K562 (cell line): ENCODE measurements at regions not wholly inside any gene's neighbourhood (a gene's known extent, or its start where the extent isn't known, plus 50 kb on each side); places are given as distances from the start of the nearest gene placed in this dataset.

Source experiments
- ATAC-seq: fragments of 200-7000 bp; cut with Tn5 transposase; 3 replicates; pipeline ENCODE4 v1.9.1; 2020; ENCODE audit warnings: moderate library complexity
- BruUV-seq: library from RNA; stranded (reverse); fragments of 400-500 nt; replicated peaks from 2 replicates; lab custom pipeline; 2021; lab: Mats Ljungman, UMichigan
- CTCF ChIA-PET: fragments of 300-600 bp; formaldehyde crosslinking; extraction: SDS; loops from one replicate; lab custom pipeline; 2021; ENCODE audit warnings: low intra/inter-chr PET ratio; lab: Yijun Ruan, JAX
- POLR2A ChIA-PET: fragments of 300-600, 350-650 bp; sonication (Branson Sonifier 250); formaldehyde crosslinking; extraction: SDS; loops from one replicate; lab custom pipeline; 2021; ENCODE audit warnings: antibody characterized with exemption, inconsistent platforms; lab: Yijun Ruan, JAX
- DNase-seq, 4 experiments: peaks; one replicate each; pipeline versions ENCODE4 v3.0.0 to v3.0.0-alpha.2; 2011 to 2018; ENCODE audit warnings: low spot score in 3 of 4, mixed read lengths in 3 of 4; ENCODE audit errors: extremely low read depth in 1 of 4
- FAIRE-seq: peaks from 2 replicates; lab custom pipeline; 2011; peaks lifted over from hg19 to GRCh38; lab: Jason Lieb, UNC
- H2AFZ ChIP-seq: 2 replicates; pipeline ENCODE4 v1.6.0; 2011; ENCODE audit warnings: low read depth, low read length, control low read depth, inconsistent platforms
- H3K27ac ChIP-seq: fragments of 200-600 bp; 3 replicates; pipeline ENCODE4 v1.8.0; 2011; ENCODE audit warnings: low read depth, mild to moderate bottlenecking, control low read depth, inconsistent platforms, low read length, moderate library complexity, mixed read lengths; ENCODE audit errors: extremely low read depth
- H3K27me3 ChIP-seq, 2 experiments: fragments of 300-600 bp in 1 of 2; 2 replicates in 1 of 2; 3 replicates in 1 of 2; pipeline versions ENCODE4 v1.6.0 to v1.8.0; 2011; ENCODE audit warnings: inconsistent platforms in 2 of 2, low read length in 2 of 2, mild to moderate bottlenecking in 1 of 2, mixed read lengths in 1 of 2, moderate library complexity in 1 of 2; ENCODE audit not compliant: control insufficient read depth in 2 of 2, insufficient read depth in 2 of 2
- H3K36me3 ChIP-seq: fragments of 300-600 bp; 3 replicates; pipeline ENCODE4 v1.8.0; 2011; ENCODE audit warnings: mild to moderate bottlenecking, low read length, inconsistent platforms; ENCODE audit not compliant: control insufficient read depth, insufficient read depth
- H3K4me1 ChIP-seq, 2 experiments: fragments of 200-600 bp in 1 of 2; replicated peaks in 1 of 2; 2 replicates in 1 of 2; 3 replicates in 1 of 2; pipeline versions ENCODE4 v1.5.1 to v1.8.0; 2011; ENCODE audit warnings: inconsistent platforms in 2 of 2, low read length in 2 of 2, mild to moderate bottlenecking in 1 of 2, mixed read lengths in 1 of 2, moderate library complexity in 1 of 2; ENCODE audit not compliant: control insufficient read depth in 2 of 2, insufficient read depth in 2 of 2
- H3K4me2 ChIP-seq: 2 replicates; pipeline ENCODE4 v1.6.1; 2011; ENCODE audit warnings: low read length, control low read depth, inconsistent platforms, mixed read lengths; ENCODE audit not compliant: insufficient read depth
- H3K4me3 ChIP-seq: fragments of 200-600 bp; sonication (generic), shearing (Covaris generic); 2 replicates; pipeline ENCODE4 v1.5.1; 2016; ENCODE audit warnings: control low read depth, inconsistent platforms
- H3K79me2 ChIP-seq: fragments of 200-600 bp; 3 replicates; pipeline ENCODE4 v1.8.0; 2011; ENCODE audit warnings: low read length, inconsistent platforms; ENCODE audit not compliant: control insufficient read depth, insufficient read depth
- H3K9ac ChIP-seq, 2 experiments: 2 replicates each; pipeline versions ENCODE4 v1.6.0 to v1.6.1; 2011; ENCODE audit warnings: low read depth in 2 of 2, low read length in 2 of 2, control low read depth in 1 of 2, inconsistent platforms in 1 of 2, mild to moderate bottlenecking in 1 of 2, mixed read lengths in 1 of 2; ENCODE audit not compliant: insufficient read depth in 1 of 2
- H3K9me1 ChIP-seq: one replicate; pipeline ENCODE4 v1.6.0; 2011; ENCODE audit warnings: inconsistent platforms, mild to moderate bottlenecking, low read length, moderate library complexity; ENCODE audit not compliant: control insufficient read depth, insufficient read depth
- H3K9me3 ChIP-seq: replicated peaks from 2 replicates; pipeline ENCODE4 v1.5.1; 2011; ENCODE audit warnings: low read depth, low read length, inconsistent platforms; ENCODE audit not compliant: control insufficient read depth, insufficient read depth
- H4K20me1 ChIP-seq: replicated peaks from 2 replicates; pipeline ENCODE4 v1.6.1; 2011; ENCODE audit warnings: low read length, inconsistent platforms, mixed read lengths; ENCODE audit not compliant: control insufficient read depth, insufficient read depth
- ATF2 ChIP-seq: sonication (generic); formaldehyde crosslinking; IDR thresholded peaks from 2 replicates; pipeline ENCODE4 v1.8.1; 2022; ENCODE audit warnings: missing genetic modification reagents
- DDX20 ChIP-seq: fragments of 450-650 bp; IDR thresholded peaks from 2 replicates; pipeline ENCODE4 v1.6.1; 2016; ENCODE audit warnings: missing genetic modification characterization, low read depth, mild to moderate bottlenecking, missing compliant biosample characterization, moderate library complexity
- DEAF1 ChIP-seq: fragments of 450-650 bp; formaldehyde crosslinking; IDR thresholded peaks from 2 replicates; pipeline ENCODE4 v1.4.0; 2020; ENCODE audit warnings: mild to moderate bottlenecking, moderate library complexity
- FOXO4 ChIP-seq: fragments of 450-650 bp; formaldehyde crosslinking; IDR thresholded peaks from 2 replicates; pipeline ENCODE4 v1.4.0; 2020; ENCODE audit warnings: mild to moderate bottlenecking, moderate library complexity
- GATAD2B ChIP-seq: fragments of 450-650 bp; IDR thresholded peaks from 2 replicates; pipeline ENCODE4 v1.6.1; 2017; ENCODE audit warnings: mild to moderate bottlenecking, borderline replicate concordance
- MCM2 ChIP-seq: fragments of 450-650 bp; IDR thresholded peaks from 2 replicates; pipeline ENCODE4 v1.6.1; 2017; ENCODE audit warnings: low read depth, mild to moderate bottlenecking
- MECOM ChIP-seq: fragments of 250-450 bp; sonication (Bioruptor Pico); IDR thresholded peaks from 2 replicates; pipeline ENCODE4 v1.8.0; 2022; ENCODE audit warnings: inconsistent platforms
- MTA3 ChIP-seq: fragments of 450-650 bp; formaldehyde crosslinking; IDR thresholded peaks from 2 replicates; pipeline ENCODE4 v1.6.1; 2017; ENCODE audit warnings: mild to moderate bottlenecking, borderline replicate concordance
- OTX1 ChIP-seq: fragments of 450-650 bp; formaldehyde crosslinking; IDR thresholded peaks from 2 replicates; pipeline ENCODE4 v1.4.0; 2022; ENCODE audit warnings: mild to moderate bottlenecking
- SRSF1 ChIP-seq: fragments of 200-400 bp; formaldehyde crosslinking; IDR thresholded peaks from 2 replicates; pipeline ENCODE4 v1.6.1; 2017; ENCODE audit warnings: mild to moderate bottlenecking, low read depth, low read length, moderate library complexity
- ZNF41 ChIP-seq: fragments of 250-450 bp; sonication (Bioruptor Pico); conservative IDR thresholded peaks from 2 replicates; pipeline ENCODE4 v1.4.0; 2020; ENCODE audit warnings: mild to moderate bottlenecking
- WGBS: fragments of 100-300 bp; shearing (Covaris generic); methylation state at CpG from one replicate; pipeline ENCODE4 v1.1.6; 2016; ENCODE audit warnings: low coverage, mixed read lengths; ENCODE audit not compliant: insufficient coverage; ENCODE audit errors: missing lambda C conversion rate; 5-methylcytosine and 5-hydroxymethylcytosine counted together
- in situ Hi-C: fragments of 300-500 bp; cut with MboI; formaldehyde crosslinking; loops from 4 replicates; pipeline ENCODE4 v1.15.0; 2018; ENCODE audit warnings: inconsistent platforms, mixed read lengths
- intact Hi-C: fragments of 100-400 bp; cut with micrococcal nuclease; formaldehyde crosslinking; loops from 2 replicates; pipeline ENCODE4 v1.14.2; 2022

GRCh38 chr20:11711214-11711613 lies 206.5 kb upstream of the BTBD3 start:
- ChIA-PET CTCF (no interaction called here), POLR2A (no interaction called here)
- Histone ChIP-seq H3K4me1 (no peaks in the 10 kb centered on the region), H3K36me3 (no peaks in the 10 kb centered on the region), H4K20me1 (no peaks in the 10 kb centered on the region), H3K9me1 (no peaks in the 10 kb centered on the region), H2AFZ (no peak overlapping the region), H3K9me3 (no peaks in the 10 kb centered on the region), H3K9ac (no peak overlapping the region), H3K79me2 (no peaks in the 10 kb centered on the region), H3K4me2 (no peak overlapping the region), H3K27me3 (no peaks in the 10 kb centered on the region), H3K27ac (no peak overlapping the region), H3K4me3 (no peak overlapping the region)
- intact Hi-C loops (no loop called here), in situ Hi-C loops (no loop called here)
- ATAC-seq (no peak), DNase-seq (no peak), FAIRE-seq (no peak)
- BruUV-seq = no TSS peak
- WGBS = 7% methylated on average over 3 of the region's 5 CpGs
- TF ChIP-seq DEAF1 (CRISPR knock-in tag) = no peak
- no peak for TF ChIP-seq FOXO4
- TF ChIP-seq MTA3 = no peak
- TF ChIP-seq MECOM = no peak
- no peak for TF ChIP-seq ATF2
- no peak for TF ChIP-seq GATAD2B
- TF ChIP-seq SRSF1 = no peak
- no peak for TF ChIP-seq DDX20
- no peak for TF ChIP-seq ZNF41 (CRISPR knock-in tag)
- TF ChIP-seq MCM2 = no peak
- no peak for TF ChIP-seq OTX1 (CRISPR knock-in tag)
